DOHH2 (cell line): ENCODE measurements at regions not wholly inside any gene's neighbourhood (a gene's known extent, or its start where the extent isn't known, plus 50 kb on each side); places are given as distances from the start of the nearest gene placed in this dataset.

Experiments used
- H3F3A ChIP-seq: fragments of 200-600 bp; sonication (generic), shearing (Covaris generic); 2 replicates; pipeline ENCODE4 v1.6.0; 2016; ENCODE audit warnings: antibody characterized with exemption, mild to moderate bottlenecking; ENCODE audit not compliant: control insufficient read depth, insufficient read depth
- H3K27ac ChIP-seq: fragments of 200-600 bp; sonication (generic); 2 replicates; pipeline ENCODE4 v1.5.1; 2014; ENCODE audit warnings: low read depth, mild to moderate bottlenecking, low read length, moderate library complexity
- H3K27me3 ChIP-seq: fragments of 200-600 bp; sonication (generic); 2 replicates; pipeline ENCODE4 v1.6.1; 2014; ENCODE audit warnings: mild to moderate bottlenecking, low read length, mixed read lengths; ENCODE audit not compliant: control insufficient read depth
- H3K36me3 ChIP-seq: fragments of 200-600 bp; sonication (generic); 2 replicates; pipeline ENCODE4 v1.6.1; 2014; ENCODE audit warnings: mild to moderate bottlenecking, low read length, moderate library complexity, mixed read lengths; ENCODE audit not compliant: control insufficient read depth
- H3K4me1 ChIP-seq: fragments of 200-600 bp; sonication (generic); 2 replicates; pipeline ENCODE4 v1.6.1; 2014; ENCODE audit warnings: mild to moderate bottlenecking, low read length, mixed read lengths; ENCODE audit not compliant: control insufficient read depth
- H3K4me2 ChIP-seq: fragments of 200-600 bp; sonication (generic); 2 replicates; pipeline ENCODE4 v1.6.0; 2014; ENCODE audit warnings: mild to moderate bottlenecking, low read length, moderate library complexity
- H3K4me3 ChIP-seq: fragments of 200-600 bp; sonication (generic); 2 replicates; pipeline ENCODE4 v1.5.1; 2014; ENCODE audit warnings: mild to moderate bottlenecking, low read length, mixed read lengths
- H3K79me2 ChIP-seq: fragments of 200-600 bp; sonication (generic); 2 replicates; pipeline ENCODE4 v1.6.1; 2014; ENCODE audit warnings: mild to moderate bottlenecking, low read length, mixed read lengths; ENCODE audit not compliant: control insufficient read depth
- H3K9me2 ChIP-seq: fragments of 200-600 bp; sonication (generic); replicated peaks from 2 replicates; pipeline ENCODE4 v1.6.1; 2014; ENCODE audit warnings: mild to moderate bottlenecking, low read length, mixed read lengths; ENCODE audit not compliant: control insufficient read depth
- H3K9me3 ChIP-seq: fragments of 200-600 bp; sonication (generic); 2 replicates; pipeline ENCODE4 v1.6.1; 2014; ENCODE audit warnings: antibody characterized with exemption, low read length, mixed read lengths; ENCODE audit not compliant: control insufficient read depth, insufficient read depth
- H4K20me1 ChIP-seq: fragments of 200-600 bp; sonication (generic); 2 replicates; pipeline ENCODE4 v1.6.0; 2014; ENCODE audit warnings: low read depth, mild to moderate bottlenecking, antibody characterized with exemption, low read length, moderate library complexity; ENCODE audit not compliant: control insufficient read depth, insufficient read depth
- CTCF ChIP-seq: fragments of 200-600 bp; sonication (generic); IDR thresholded peaks from one replicate; pipeline ENCODE4 v1.5.1; 2014; ENCODE audit warnings: antibody characterized with exemption, mild to moderate bottlenecking, low read depth, low read length; ENCODE audit not compliant: poor library complexity, severe bottlenecking
- EZH2phosphoT487 ChIP-seq: fragments of 200-600 bp; sonication (generic); IDR thresholded peaks from 2 replicates; pipeline ENCODE4 v1.6.1; 2017; ENCODE audit warnings: borderline replicate concordance, mild to moderate bottlenecking, antibody characterized with exemption, low read length, moderate library complexity, mixed read lengths

- Histone ChIP-seq H4K20me1 (no peaks in the 10 kb centered on the region), H3K9me2 (no peaks in the 10 kb centered on the region), H3K9me3 (no peaks in the 10 kb centered on the region), H3K4me1 (no peaks in the 10 kb centered on the region), H3K27ac (no peak overlapping the region), H3K4me2 (no peak overlapping the region), H3K36me3 (no peaks in the 10 kb centered on the region), H3K27me3 (no peaks in the 10 kb centered on the region), H3K79me2 (no peaks in the 10 kb centered on the region), H3K4me3 (no peak overlapping the region), H3F3A (no peaks in the 10 kb centered on the region)
- no peak for TF ChIP-seq CTCF
- no peak for TF ChIP-seq EZH2phosphoT487
Observed at GRCh38 chr12:124230789-124231188, 64.1 kb upstream of the RFLNA start.

DNA sequence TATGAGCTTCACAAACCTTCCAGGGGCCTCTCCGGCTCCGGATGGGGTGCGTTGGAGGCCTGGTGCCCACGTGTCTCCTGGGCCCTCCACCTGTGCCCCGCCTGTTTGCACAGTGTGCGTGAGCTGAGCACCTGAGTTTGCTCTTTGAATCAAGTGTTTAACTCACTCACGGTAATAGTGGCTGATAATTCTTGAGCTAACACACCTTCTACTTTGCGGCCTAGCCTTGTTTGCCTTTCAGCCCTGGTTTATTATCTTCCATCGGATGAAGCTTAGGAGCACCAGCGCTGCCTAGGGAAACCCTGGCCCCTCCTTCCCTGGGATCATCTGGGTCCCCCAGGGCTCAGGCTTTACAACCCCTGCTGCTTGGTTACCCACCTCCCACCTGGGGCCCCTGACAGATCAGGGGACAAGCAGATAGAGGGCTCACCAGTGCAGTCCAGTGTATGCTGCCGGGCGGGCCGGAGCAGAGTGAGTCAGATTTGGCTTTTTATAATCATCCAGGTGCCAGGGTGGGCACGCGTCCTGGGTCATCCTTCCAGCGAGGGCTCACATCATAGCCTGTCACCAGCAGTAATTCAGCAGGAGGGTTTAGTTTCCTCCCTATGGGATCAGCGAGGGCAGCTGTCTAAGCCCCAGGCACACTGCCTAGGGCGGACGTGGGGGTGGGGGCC is 62.8 kb upstream of the RFLNA start:
- no peaks in the 10 kb centered on the region for H3K4me1 ChIP-seq
- H3K9me3 ChIP-seq = no peaks in the 10 kb centered on the region
- no peaks in the 10 kb centered on the region for H3K36me3 ChIP-seq
- no peak overlapping the region for H3K27ac ChIP-seq
- no peaks in the 10 kb centered on the region for H3F3A ChIP-seq
- no peaks in the 10 kb centered on the region for H4K20me1 ChIP-seq
- H3K27me3 ChIP-seq = no peaks in the 10 kb centered on the region
- no peak for TF ChIP-seq CTCF
- TF ChIP-seq EZH2phosphoT487 = no peak
- H3K9me2 ChIP-seq = no peaks in the 10 kb centered on the region
- no peaks in the 10 kb centered on the region for H3K79me2 ChIP-seq
- no peak overlapping the region for H3K4me3 ChIP-seq
- no peak overlapping the region for H3K4me2 ChIP-seq

DNA sequence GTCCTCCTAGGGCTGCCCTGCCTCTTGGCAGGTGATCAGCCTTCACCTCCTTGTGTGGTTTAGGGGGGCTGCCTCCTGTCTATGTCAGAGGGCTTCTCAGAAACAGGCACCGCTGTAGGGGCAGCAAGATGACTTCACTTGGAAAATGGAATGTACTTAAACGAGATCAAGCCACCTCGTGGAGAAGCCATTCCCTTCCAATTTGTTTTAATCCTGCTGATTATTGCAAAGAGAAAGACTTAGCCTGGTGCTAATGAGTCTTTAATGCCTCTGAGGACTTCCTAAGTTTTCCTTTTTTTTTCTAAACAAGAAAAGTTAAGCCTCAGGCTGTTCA is 62.3 kb upstream of the RFLNA start:
- H3K4me2 ChIP-seq = no peak overlapping the region
- H3K9me2 ChIP-seq = no peaks in the 10 kb centered on the region

More for the DNA sequence above, 62.3 kb upstream of the RFLNA start:
- Histone ChIP-seq H3K79me2 (no peaks in the 10 kb centered on the region), H3K36me3 (no peaks in the 10 kb centered on the region), H3K4me3 (no peak overlapping the region), H3K27ac (no peak overlapping the region), H3F3A (no peaks in the 10 kb centered on the region), H3K27me3 (no peaks in the 10 kb centered on the region), H3K4me1 (no peaks in the 10 kb centered on the region), H4K20me1 (no peaks in the 10 kb centered on the region), H3K9me3 (no peaks in the 10 kb centered on the region)
- no peak for TF ChIP-seq EZH2phosphoT487
- TF ChIP-seq CTCF = no peak
